Cardiac fibroblast (primary cell): ENCODE measurements at regions not wholly inside any gene's neighbourhood (a gene's known extent, or its start where the extent isn't known, plus 50 kb on each side); places are given as distances from the start of the nearest gene placed in this dataset.

Source experiments
- DNase-seq, 2 donors: peaks; one replicate each; pipeline versions ENCODE4 v3.0.0 to v3.0.0-alpha.2; 2010; ENCODE audit warnings: low read depth in 2 of 2
- H3K4me3 ChIP-seq, 2 donors: replicated peaks in 1 of 2; 1 replicate in 1 of 2; 2 replicates in 1 of 2; pipeline ENCODE4 v1.5.1; 2011; ENCODE audit warnings: low read depth in 2 of 2, low read length in 2 of 2, mild to moderate bottlenecking in 2 of 2, moderate library complexity in 1 of 2
- TF ChIP-seq, protein P1 (sequence below): IDR thresholded peaks from one replicate; pipeline ENCODE4 v1.5.1; 2011; ENCODE audit warnings: low read depth, mild to moderate bottlenecking, low read length, inconsistent platforms

DNA sequence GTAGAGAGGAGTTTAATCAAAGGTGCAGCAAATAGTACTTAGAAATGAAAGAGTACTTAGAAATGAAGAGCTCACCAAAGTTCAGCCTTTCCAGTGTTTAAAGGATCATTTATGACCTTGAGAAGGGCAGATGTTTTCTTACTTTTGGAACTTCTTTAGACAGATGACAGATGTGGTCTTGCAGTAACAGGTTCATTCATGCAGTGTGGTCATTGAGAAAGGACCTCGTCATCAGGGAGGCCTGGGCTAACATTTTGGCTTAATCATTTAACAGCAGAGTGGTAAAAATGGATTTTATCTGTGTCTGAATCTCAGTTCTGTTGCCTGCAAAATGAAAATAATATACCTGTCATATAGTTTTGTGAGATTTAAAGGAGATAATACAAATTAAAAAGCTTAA, 75.1 kb upstream of the NT5C1B start:
- no peak for DNase-seq
- TF ChIP-seq, protein P1, sequence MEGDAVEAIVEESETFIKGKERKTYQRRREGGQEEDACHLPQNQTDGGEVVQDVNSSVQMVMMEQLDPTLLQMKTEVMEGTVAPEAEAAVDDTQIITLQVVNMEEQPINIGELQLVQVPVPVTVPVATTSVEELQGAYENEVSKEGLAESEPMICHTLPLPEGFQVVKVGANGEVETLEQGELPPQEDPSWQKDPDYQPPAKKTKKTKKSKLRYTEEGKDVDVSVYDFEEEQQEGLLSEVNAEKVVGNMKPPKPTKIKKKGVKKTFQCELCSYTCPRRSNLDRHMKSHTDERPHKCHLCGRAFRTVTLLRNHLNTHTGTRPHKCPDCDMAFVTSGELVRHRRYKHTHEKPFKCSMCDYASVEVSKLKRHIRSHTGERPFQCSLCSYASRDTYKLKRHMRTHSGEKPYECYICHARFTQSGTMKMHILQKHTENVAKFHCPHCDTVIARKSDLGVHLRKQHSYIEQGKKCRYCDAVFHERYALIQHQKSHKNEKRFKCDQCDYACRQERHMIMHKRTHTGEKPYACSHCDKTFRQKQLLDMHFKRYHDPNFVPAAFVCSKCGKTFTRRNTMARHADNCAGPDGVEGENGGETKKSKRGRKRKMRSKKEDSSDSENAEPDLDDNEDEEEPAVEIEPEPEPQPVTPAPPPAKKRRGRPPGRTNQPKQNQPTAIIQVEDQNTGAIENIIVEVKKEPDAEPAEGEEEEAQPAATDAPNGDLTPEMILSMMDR, result no peak
- no peak overlapping the region for H3K4me3 ChIP-seq

DNA sequence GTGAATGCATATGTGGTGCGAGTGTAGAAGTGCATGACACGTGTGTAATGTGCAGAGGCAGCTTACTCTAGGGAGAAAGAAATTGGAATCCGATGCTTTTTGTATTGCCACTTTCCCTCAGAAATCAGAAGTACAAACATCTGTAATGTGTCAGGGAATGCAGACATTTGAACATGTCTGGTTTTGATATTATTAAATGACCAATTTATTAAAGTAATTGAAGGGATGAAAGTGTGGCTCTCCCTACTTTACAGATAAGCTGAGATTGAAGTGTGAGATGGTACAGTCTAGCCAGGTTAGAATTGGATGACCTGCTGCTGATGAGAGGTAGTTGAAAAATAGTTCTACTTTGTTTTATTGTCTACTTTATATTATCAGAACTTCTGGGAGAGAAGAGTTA, 74.5 kb upstream of the NT5C1B start:
- no peak overlapping the region for H3K4me3 ChIP-seq
- DNase-seq, result no peak
- TF ChIP-seq, protein P1, result no peak

DNA sequence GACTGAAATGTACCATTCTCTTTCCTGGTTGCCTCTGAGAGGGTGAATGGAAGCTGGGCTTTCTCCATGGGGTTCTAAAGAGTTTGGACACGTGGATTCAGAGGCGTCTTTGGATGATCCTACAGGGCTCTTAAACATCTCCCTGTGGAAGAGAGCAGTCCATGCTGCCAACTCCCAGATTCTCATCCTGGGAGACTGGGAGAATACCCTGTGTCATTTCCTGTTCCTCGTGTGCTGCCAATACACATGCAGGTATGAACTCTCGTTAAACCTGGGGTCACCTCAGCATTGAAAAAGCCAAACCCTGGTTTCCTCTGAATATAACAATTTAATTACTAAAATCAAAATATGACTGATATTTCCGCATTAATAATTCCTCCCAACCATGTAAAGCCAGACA, 73.3 kb upstream of the NT5C1B start:
- TF ChIP-seq, protein P1, result no peak
- no peak overlapping the region for H3K4me3 ChIP-seq
- DNase-seq, result peak in 1 of 2 donors; percentile 37

DNA sequence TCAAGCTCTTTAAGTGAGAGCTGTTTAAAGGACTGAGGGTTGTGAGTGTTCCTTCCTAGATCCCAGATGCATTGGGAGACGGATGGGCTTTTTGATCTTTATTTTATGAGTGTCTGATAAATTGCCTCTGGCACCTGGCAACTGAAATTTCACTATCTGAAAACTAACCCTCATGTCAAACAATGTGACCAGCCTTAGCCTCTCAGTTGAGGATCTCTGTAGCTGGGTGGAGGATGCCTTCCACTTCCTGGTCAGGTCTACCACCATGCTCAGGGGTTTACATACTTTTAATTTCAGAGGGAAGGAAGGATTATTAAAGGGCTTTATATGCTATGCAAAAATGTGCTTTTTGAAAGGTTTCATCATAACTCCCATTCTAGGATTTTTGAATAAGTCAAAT, 70.5 kb upstream of the NT5C1B start:
- no peak overlapping the region for H3K4me3 ChIP-seq
- TF ChIP-seq, protein P1, result no peak
- no peak for DNase-seq

DNA sequence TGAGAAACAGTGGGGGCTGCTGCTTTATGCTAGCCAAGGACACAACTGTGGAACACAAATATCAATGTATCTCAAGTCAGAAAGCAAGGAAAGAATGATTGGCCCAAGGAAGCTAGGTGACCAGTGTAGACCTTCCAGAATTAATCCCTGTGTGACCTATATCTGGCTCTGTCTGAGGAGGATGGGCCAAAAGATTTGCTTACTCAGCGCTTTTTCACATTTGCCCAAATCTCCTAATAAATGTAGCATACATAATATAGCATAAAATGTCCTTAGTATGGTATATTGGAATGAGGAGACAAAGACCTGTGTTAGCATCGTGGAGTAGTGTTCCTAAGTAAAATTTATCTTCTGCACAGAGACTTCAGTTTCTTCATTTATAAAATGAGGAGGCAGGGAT, 66.7 kb upstream of the NT5C1B start:
- no peak for DNase-seq
- TF ChIP-seq, protein P1, result no peak
- no peak overlapping the region for H3K4me3 ChIP-seq

DNA sequence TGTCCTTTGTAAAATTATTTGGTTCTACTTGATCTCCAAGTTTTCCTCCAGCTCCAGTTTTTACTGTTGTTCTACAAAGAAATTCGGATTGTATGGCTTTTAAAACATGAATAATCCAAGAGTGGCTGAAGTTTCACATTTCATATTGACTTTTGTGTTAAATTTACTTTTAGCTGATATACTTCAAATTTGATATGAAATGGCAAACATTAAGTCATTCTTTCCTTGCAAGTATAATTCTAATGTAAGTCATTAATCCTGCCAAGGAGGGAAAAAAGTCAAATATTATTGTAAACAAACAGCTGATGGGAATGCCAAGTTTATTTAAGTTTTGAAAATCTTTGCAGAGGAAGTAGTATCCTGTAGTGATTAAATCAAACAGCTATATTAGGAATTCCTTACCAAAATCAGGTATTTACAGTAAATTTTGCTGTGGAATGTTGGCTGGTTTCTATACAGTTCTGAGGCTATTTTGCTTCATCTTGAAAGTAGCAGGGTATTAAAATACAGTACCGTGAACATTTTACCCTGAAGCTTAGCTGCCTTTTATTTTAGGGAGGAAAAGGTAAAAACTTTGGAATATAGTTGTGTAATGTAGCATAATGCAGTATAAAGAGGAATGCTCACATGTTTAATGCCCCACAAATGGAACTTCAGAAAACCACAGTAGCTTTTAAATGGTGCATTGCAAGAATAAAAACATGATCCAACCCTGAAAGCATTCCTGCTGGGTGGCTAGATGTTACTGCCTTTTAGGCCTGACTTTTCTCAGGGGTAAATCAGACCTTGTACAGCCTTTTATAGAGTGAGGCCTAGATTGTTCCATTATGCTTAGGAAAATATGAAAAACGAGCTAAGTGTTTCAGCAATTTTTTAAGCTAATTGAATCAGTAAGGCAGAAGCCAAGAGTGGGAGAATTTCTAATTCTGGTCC, 62.7 kb upstream of the NT5C1B start:
- TF ChIP-seq, protein P1, result no peak
- H3K4me3 ChIP-seq, result no peak overlapping the region
- peak; percentile 31 to 62 for DNase-seq
